HEK293 (cell line): ENCODE measurements at regions not wholly inside any gene's neighbourhood (a gene's known extent, or its start where the extent isn't known, plus 50 kb on each side); places are given as distances from the start of the nearest gene placed in this dataset.

Experiments used
- CTCF ChIA-PET: fragments of 350-600 bp; formaldehyde crosslinking; extraction: SDS; loops from one replicate; lab custom pipeline; 2021; ENCODE audit warnings: antibody characterized with exemption; lab: Yijun Ruan, JAX
- POLR2A ChIA-PET: fragments of 300-600 bp; formaldehyde crosslinking; extraction: SDS; loops from one replicate; lab custom pipeline; 2020; ENCODE audit warnings: antibody characterized with exemption, inconsistent platforms; lab: Yijun Ruan, JAX
- H3K27ac ChIP-seq: fragments of 200-500 bp; sonication (Bioruptor generic); 2 replicates; pipeline ENCODE4 v1.5.1; 2014; ENCODE audit warnings: low read depth, low read length, control low read depth, inconsistent platforms; ENCODE audit errors: extremely low read depth
- H3K36me3 ChIP-seq, 2 experiments: fragments of 200-500 bp in 1 of 2; sonication (Bioruptor generic) in 1 of 2; 1 replicate in 1 of 2; 2 replicates in 1 of 2; pipeline ENCODE4 v1.5.1; 2014 to 2017; ENCODE audit warnings: inconsistent platforms in 2 of 2, low read length in 2 of 2; ENCODE audit not compliant: control insufficient read depth in 2 of 2, insufficient read depth in 1 of 2
- H3K4me1 ChIP-seq: fragments of 200-500 bp; sonication (Bioruptor generic); 2 replicates; pipeline ENCODE4 v1.5.1; 2014; ENCODE audit warnings: mild to moderate bottlenecking, low read length, inconsistent platforms; ENCODE audit not compliant: control insufficient read depth, insufficient read depth
- H3K4me3 ChIP-seq: 2 replicates; pipeline ENCODE4 v1.5.1; 2011; ENCODE audit warnings: low read depth, mild to moderate bottlenecking, control low read depth, low read length, moderate library complexity
- H3K9me3 ChIP-seq: fragments of 200-500 bp; sonication (Bioruptor generic); 2 replicates; pipeline ENCODE4 v1.5.1; 2014; ENCODE audit warnings: low read depth, low read length, inconsistent platforms; ENCODE audit not compliant: control insufficient read depth, insufficient read depth
- FEZF1 ChIP-seq: fragments of 450-650 bp; formaldehyde crosslinking; IDR thresholded peaks from 2 replicates; pipeline ENCODE4 v1.5.1; 2016; ENCODE audit warnings: missing biosample characterization, missing genetic modification characterization
- HOXA7 ChIP-seq: sonication (generic); formaldehyde crosslinking; IDR thresholded peaks from 2 replicates; pipeline ENCODE4 v1.8.1; 2022; ENCODE audit warnings: missing genetic modification reagents, borderline replicate concordance
- SCRT2 ChIP-seq: fragments of 450-650 bp; formaldehyde crosslinking; IDR thresholded peaks from 2 replicates; pipeline ENCODE4 v1.5.1; 2016; ENCODE audit warnings: missing biosample characterization, missing genetic modification characterization
- SETDB1 ChIP-seq: IDR thresholded peaks from one replicate; pipeline ENCODE4 v1.6.1; 2017; ENCODE audit warnings: mild to moderate bottlenecking, low read length, moderate library complexity, mixed read lengths; ENCODE audit not compliant: insufficient read length
- YY2 ChIP-seq: fragments of 450-650 bp; formaldehyde crosslinking; IDR thresholded peaks from 2 replicates; pipeline ENCODE4 v1.5.1; 2016; ENCODE audit warnings: missing biosample characterization, missing genetic modification characterization
- ZBTB8A ChIP-seq: fragments of 450-650 bp; formaldehyde crosslinking; IDR thresholded peaks from 2 replicates; pipeline ENCODE4 v1.5.1; 2016; ENCODE audit warnings: missing biosample characterization, missing genetic modification characterization
- ZFP69B ChIP-seq: fragments of 450-650 bp; formaldehyde crosslinking; IDR thresholded peaks from 2 replicates; pipeline ENCODE4 v1.5.1; 2016; ENCODE audit warnings: missing biosample characterization, missing genetic modification characterization
- ZNF23 ChIP-seq: fragments of 450-650 bp; formaldehyde crosslinking; IDR thresholded peaks from 2 replicates; pipeline ENCODE4 v1.5.1; 2016; ENCODE audit warnings: missing biosample characterization, missing genetic modification characterization, borderline replicate concordance
- ZNF324 ChIP-seq: fragments of 450-650 bp; formaldehyde crosslinking; IDR thresholded peaks from 2 replicates; pipeline ENCODE4 v1.5.1; 2016; ENCODE audit warnings: missing biosample characterization, missing genetic modification characterization
- ZNF423 ChIP-seq: fragments of 450-650 bp; formaldehyde crosslinking; IDR thresholded peaks from 2 replicates; pipeline ENCODE4 v1.5.1; 2016; ENCODE audit warnings: missing biosample characterization, missing genetic modification characterization
- ZNF585B ChIP-seq: fragments of 450-650 bp; formaldehyde crosslinking; IDR thresholded peaks from 2 replicates; pipeline ENCODE4 v1.5.1; 2016; ENCODE audit warnings: missing biosample characterization, missing genetic modification characterization
- ZNF623 ChIP-seq: fragments of 450-650 bp; formaldehyde crosslinking; IDR thresholded peaks from 2 replicates; pipeline ENCODE4 v1.5.1; 2016; ENCODE audit warnings: missing biosample characterization, missing genetic modification characterization
- ZNF629 ChIP-seq: fragments of 450-650 bp; formaldehyde crosslinking; IDR thresholded peaks from 2 replicates; pipeline ENCODE4 v1.5.1; 2017; ENCODE audit warnings: missing biosample characterization, missing genetic modification characterization
- ZNF660 ChIP-seq: fragments of 450-650 bp; IDR thresholded peaks from 2 replicates; pipeline ENCODE4 v1.5.1; 2018; ENCODE audit warnings: missing biosample characterization, mild to moderate bottlenecking, missing genetic modification characterization
- ZNF830 ChIP-seq: fragments of 450-650 bp; IDR thresholded peaks from 2 replicates; pipeline ENCODE4 v1.5.0; 2018; ENCODE audit warnings: missing biosample characterization, missing genetic modification characterization, low read depth, mild to moderate bottlenecking, moderate library complexity
- TF ChIP-seq, protein P1 (sequence below): fragments of 450-650 bp; formaldehyde crosslinking; IDR thresholded peaks from 2 replicates; pipeline ENCODE4 v1.5.1; 2016; ENCODE audit warnings: missing biosample characterization, missing genetic modification characterization
- TF ChIP-seq, protein P2 (sequence below): fragments of 450-650 bp; formaldehyde crosslinking; IDR thresholded peaks from 2 replicates; pipeline ENCODE4 v1.5.1; 2016; ENCODE audit warnings: missing biosample characterization, missing genetic modification characterization
- TF ChIP-seq, protein P3 (sequence below): fragments of 450-650 bp; formaldehyde crosslinking; IDR thresholded peaks from 2 replicates; pipeline ENCODE4 v1.5.1; 2016; ENCODE audit warnings: missing biosample characterization, missing genetic modification characterization
- TF ChIP-seq, protein P4 (sequence below): fragments of 450-650 bp; formaldehyde crosslinking; IDR thresholded peaks from 2 replicates; pipeline ENCODE4 v1.5.1; 2017; ENCODE audit warnings: missing biosample characterization, missing genetic modification characterization
- TF ChIP-seq, protein P5 (sequence below): fragments of 450-650 bp; formaldehyde crosslinking; IDR thresholded peaks from 2 replicates; pipeline ENCODE4 v1.5.1; 2017; ENCODE audit warnings: missing biosample characterization, missing genetic modification characterization
- TF ChIP-seq, protein P6 (sequence below): fragments of 450-650 bp; formaldehyde crosslinking; IDR thresholded peaks from 2 replicates; pipeline ENCODE4 v1.5.1; 2017; ENCODE audit warnings: missing biosample characterization, missing genetic modification characterization
- TF ChIP-seq, protein P7 (sequence below): fragments of 450-650 bp; formaldehyde crosslinking; IDR thresholded peaks from 2 replicates; pipeline ENCODE4 v1.5.1; 2016; ENCODE audit warnings: missing biosample characterization, missing genetic modification characterization
- TF ChIP-seq, protein P8 (sequence below): fragments of 450-650 bp; formaldehyde crosslinking; IDR thresholded peaks from 2 replicates; pipeline ENCODE4 v1.5.1; 2016; ENCODE audit warnings: missing biosample characterization, missing genetic modification characterization

DNA sequence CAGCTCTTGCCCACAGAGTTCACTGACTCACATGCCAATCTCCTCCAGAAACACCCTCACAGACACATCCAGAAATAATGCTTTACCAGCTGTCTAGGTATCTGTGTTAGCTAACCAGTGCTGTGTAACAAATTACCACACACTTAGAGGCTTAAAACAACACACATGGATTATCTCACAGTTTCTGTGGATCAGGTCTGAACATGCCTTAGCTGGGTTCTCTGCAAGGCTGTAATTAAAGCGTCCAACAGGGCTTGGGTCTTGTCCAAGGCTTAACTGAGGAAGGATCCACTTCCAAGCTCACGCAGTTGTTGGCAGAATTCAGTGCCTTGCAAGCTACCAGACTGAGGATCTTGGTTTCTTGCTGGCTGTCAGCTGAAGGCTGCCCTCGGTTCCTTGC lies 92.5 kb upstream of the RGS4 start:
- Histone ChIP-seq H3K36me3 (no peaks in the 10 kb centered on the region), H3K4me3 (no peak overlapping the region), H3K9me3 (no peaks in the 10 kb centered on the region), H3K27ac (no peak overlapping the region), H3K4me1 (no peaks in the 10 kb centered on the region)
- CTCF ChIA-PET, result interaction anchor here (1.1 to 2.6 kb wide), 2 partner anchors 12 to 93 kb away, joined by 4 to 7 read pairs; partner anchors contain the start of gene RGS4
- POLR2A ChIA-PET, result no interaction called here
- TF ChIP-seq YY2 (tag by site-specific recombination) (no peak), ZNF324 (tag by site-specific recombination) (no peak), FEZF1 (peak; percentile 47; the same call in 1 of the 2 replicates), ZNF660 (tag by site-specific recombination) (0 out of 2 replicates have a peak, but pooled peaks have one; percentile 37), ZNF423 (tag by site-specific recombination) (no peak), ZBTB8A (tag by site-specific recombination) (0 out of 2 replicates have a peak, but pooled peaks have one; percentile 19), ZFP69B (tag by site-specific recombination) (no peak), ZNF830 (tag by site-specific recombination) (no peak), SETDB1 (peak; percentile 65), HOXA7 (CRISPR knock-in tag) (no peak), SCRT2 (peak; percentile 97), ZNF585B (no peak), ZNF623 (tag by site-specific recombination) (no peak), ZNF629 (tag by site-specific recombination) (peak; percentile 57), ZNF23 (no peak)
- TF ChIP-seq, protein P1, sequence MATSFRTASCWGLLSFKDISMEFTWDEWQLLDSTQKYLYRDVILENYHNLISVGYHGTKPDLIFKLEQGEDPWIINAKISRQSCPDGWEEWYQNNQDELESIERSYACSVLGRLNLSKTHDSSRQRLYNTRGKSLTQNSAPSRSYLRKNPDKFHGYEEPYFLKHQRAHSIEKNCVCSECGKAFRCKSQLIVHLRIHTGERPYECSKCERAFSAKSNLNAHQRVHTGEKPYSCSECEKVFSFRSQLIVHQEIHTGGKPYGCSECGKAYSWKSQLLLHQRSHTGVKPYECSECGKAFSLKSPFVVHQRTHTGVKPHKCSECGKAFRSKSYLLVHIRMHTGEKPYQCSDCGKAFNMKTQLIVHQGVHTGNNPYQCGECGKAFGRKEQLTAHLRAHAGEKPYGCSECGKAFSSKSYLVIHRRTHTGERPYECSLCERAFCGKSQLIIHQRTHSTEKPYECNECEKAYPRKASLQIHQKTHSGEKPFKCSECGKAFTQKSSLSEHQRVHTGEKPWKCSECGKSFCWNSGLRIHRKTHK, result no peak
- TF ChIP-seq, protein P2, sequence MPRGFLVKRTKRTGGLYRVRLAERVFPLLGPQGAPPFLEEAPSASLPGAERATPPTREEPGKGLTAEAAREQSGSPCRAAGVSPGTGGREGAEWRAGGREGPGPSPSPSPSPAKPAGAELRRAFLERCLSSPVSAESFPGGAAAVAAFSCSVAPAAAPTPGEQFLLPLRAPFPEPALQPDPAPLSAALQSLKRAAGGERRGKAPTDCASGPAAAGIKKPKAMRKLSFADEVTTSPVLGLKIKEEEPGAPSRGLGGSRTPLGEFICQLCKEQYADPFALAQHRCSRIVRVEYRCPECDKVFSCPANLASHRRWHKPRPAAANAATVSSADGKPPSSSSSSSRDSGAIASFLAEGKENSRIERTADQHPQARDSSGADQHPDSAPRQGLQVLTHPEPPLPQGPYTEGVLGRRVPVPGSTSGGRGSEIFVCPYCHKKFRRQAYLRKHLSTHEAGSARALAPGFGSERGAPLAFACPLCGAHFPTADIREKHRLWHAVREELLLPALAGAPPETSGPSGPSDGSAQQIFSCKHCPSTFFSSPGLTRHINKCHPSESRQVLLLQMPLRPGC (tag by site-specific recombination), result 0 out of 2 replicates have a peak, but pooled peaks have one; percentile 14
- TF ChIP-seq, protein P3, sequence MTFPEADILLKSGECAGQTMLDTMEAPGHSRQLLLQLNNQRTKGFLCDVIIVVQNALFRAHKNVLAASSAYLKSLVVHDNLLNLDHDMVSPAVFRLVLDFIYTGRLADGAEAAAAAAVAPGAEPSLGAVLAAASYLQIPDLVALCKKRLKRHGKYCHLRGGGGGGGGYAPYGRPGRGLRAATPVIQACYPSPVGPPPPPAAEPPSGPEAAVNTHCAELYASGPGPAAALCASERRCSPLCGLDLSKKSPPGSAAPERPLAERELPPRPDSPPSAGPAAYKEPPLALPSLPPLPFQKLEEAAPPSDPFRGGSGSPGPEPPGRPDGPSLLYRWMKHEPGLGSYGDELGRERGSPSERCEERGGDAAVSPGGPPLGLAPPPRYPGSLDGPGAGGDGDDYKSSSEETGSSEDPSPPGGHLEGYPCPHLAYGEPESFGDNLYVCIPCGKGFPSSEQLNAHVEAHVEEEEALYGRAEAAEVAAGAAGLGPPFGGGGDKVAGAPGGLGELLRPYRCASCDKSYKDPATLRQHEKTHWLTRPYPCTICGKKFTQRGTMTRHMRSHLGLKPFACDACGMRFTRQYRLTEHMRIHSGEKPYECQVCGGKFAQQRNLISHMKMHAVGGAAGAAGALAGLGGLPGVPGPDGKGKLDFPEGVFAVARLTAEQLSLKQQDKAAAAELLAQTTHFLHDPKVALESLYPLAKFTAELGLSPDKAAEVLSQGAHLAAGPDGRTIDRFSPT, result 0 out of 2 replicates have a peak, but pooled peaks have one; percentile 19
- TF ChIP-seq, protein P4, sequence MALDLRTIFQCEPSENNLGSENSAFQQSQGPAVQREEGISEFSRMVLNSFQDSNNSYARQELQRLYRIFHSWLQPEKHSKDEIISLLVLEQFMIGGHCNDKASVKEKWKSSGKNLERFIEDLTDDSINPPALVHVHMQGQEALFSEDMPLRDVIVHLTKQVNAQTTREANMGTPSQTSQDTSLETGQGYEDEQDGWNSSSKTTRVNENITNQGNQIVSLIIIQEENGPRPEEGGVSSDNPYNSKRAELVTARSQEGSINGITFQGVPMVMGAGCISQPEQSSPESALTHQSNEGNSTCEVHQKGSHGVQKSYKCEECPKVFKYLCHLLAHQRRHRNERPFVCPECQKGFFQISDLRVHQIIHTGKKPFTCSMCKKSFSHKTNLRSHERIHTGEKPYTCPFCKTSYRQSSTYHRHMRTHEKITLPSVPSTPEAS (tag by site-specific recombination), result no peak
- TF ChIP-seq, protein P5, sequence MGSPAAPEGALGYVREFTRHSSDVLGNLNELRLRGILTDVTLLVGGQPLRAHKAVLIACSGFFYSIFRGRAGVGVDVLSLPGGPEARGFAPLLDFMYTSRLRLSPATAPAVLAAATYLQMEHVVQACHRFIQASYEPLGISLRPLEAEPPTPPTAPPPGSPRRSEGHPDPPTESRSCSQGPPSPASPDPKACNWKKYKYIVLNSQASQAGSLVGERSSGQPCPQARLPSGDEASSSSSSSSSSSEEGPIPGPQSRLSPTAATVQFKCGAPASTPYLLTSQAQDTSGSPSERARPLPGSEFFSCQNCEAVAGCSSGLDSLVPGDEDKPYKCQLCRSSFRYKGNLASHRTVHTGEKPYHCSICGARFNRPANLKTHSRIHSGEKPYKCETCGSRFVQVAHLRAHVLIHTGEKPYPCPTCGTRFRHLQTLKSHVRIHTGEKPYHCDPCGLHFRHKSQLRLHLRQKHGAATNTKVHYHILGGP, result peak; percentile 65; the same call in 1 of the 2 replicates
- TF ChIP-seq, protein P6, sequence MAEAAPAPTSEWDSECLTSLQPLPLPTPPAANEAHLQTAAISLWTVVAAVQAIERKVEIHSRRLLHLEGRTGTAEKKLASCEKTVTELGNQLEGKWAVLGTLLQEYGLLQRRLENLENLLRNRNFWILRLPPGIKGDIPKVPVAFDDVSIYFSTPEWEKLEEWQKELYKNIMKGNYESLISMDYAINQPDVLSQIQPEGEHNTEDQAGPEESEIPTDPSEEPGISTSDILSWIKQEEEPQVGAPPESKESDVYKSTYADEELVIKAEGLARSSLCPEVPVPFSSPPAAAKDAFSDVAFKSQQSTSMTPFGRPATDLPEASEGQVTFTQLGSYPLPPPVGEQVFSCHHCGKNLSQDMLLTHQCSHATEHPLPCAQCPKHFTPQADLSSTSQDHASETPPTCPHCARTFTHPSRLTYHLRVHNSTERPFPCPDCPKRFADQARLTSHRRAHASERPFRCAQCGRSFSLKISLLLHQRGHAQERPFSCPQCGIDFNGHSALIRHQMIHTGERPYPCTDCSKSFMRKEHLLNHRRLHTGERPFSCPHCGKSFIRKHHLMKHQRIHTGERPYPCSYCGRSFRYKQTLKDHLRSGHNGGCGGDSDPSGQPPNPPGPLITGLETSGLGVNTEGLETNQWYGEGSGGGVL, result peak; percentile 36; the same call in 1 of the 2 replicates
- TF ChIP-seq, protein P7, sequence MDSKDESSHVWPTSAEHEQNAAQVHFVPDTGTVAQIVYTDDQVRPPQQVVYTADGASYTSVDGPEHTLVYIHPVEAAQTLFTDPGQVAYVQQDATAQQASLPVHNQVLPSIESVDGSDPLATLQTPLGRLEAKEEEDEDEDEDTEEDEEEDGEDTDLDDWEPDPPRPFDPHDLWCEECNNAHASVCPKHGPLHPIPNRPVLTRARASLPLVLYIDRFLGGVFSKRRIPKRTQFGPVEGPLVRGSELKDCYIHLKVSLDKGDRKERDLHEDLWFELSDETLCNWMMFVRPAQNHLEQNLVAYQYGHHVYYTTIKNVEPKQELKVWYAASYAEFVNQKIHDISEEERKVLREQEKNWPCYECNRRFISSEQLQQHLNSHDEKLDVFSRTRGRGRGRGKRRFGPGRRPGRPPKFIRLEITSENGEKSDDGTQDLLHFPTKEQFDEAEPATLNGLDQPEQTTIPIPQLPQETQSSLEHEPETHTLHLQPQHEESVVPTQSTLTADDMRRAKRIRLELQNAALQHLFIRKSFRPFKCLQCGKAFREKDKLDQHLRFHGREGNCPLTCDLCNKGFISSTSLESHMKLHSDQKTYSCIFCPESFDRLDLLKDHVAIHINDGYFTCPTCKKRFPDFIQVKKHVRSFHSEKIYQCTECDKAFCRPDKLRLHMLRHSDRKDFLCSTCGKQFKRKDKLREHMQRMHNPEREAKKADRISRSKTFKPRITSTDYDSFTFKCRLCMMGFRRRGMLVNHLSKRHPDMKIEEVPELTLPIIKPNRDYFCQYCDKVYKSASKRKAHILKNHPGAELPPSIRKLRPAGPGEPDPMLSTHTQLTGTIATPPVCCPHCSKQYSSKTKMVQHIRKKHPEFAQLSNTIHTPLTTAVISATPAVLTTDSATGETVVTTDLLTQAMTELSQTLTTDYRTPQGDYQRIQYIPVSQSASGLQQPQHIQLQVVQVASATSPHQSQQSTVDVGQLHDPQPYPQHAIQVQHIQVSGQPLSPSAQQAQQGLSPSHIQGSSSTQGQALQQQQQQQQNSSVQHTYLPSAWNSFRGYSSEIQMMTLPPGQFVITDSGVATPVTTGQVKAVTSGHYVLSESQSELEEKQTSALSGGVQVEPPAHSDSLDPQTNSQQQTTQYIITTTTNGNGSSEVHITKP (tag by site-specific recombination), result peak; percentile 76
- TF ChIP-seq, protein P8, sequence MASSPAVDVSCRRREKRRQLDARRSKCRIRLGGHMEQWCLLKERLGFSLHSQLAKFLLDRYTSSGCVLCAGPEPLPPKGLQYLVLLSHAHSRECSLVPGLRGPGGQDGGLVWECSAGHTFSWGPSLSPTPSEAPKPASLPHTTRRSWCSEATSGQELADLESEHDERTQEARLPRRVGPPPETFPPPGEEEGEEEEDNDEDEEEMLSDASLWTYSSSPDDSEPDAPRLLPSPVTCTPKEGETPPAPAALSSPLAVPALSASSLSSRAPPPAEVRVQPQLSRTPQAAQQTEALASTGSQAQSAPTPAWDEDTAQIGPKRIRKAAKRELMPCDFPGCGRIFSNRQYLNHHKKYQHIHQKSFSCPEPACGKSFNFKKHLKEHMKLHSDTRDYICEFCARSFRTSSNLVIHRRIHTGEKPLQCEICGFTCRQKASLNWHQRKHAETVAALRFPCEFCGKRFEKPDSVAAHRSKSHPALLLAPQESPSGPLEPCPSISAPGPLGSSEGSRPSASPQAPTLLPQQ (tag by site-specific recombination), result peak; percentile 92
